Adrenal gland (tissue), 9 donors: ENCODE measurements at regions not wholly inside any gene's neighbourhood (a gene's known extent, or its start where the extent isn't known, plus 50 kb on each side); places are given as distances from the start of the nearest gene placed in this dataset.

Experiments used
- DNase-seq, 7 donors: peaks; one replicate each; pipeline ENCODE4 v3.0.0-alpha.2; 2019 to 2020
- H3K27ac ChIP-seq, 5 donors: fragments of 200-600 bp; sonication (generic) in 4 of 5; 1 replicate in 3 of 5; 2 replicates in 2 of 5; pipeline versions ENCODE4 v1.5.1 to v1.8.0; 2016 to 2020; ENCODE audit warnings: mild to moderate bottlenecking in 1 of 5
- H3K27me3 ChIP-seq: fragments of 200-600 bp; 2 replicates; pipeline ENCODE4 v1.8.0; 2021
- H3K36me3 ChIP-seq, 2 donors: fragments of 200-600 bp; replicated peaks in 1 of 2; 1 replicate in 1 of 2; 2 replicates in 1 of 2; pipeline versions ENCODE4 v1.5.1 to v1.8.0; 2018 to 2022
- H3K4me1 ChIP-seq, 2 donors: fragments of 200-600 bp; replicated peaks in 1 of 2; 1 replicate in 1 of 2; 2 replicates in 1 of 2; pipeline versions ENCODE4 v1.5.1 to v1.8.0; 2018 to 2021
- H3K4me3 ChIP-seq, 4 donors: fragments of 200-600 bp; sonication (generic) in 3 of 4; one replicate each; pipeline ENCODE4 v1.5.1; 2016 to 2018
- H3K9me3 ChIP-seq, 3 donors: fragments of 200-600 bp; sonication (generic) in 1 of 3; replicated peaks in 1 of 3; 1 replicate in 2 of 3; 2 replicates in 1 of 3; pipeline versions ENCODE4 v1.5.1 to v1.8.0; 2016 to 2021
- POLR2A ChIP-seq, 2 donors: fragments of 450-650 bp; IDR thresholded peaks; one replicate each; pipeline ENCODE4 v1.6.1; 2017; ENCODE audit warnings: antibody characterized with exemption in 2 of 2, mild to moderate bottlenecking in 2 of 2, moderate library complexity in 1 of 2
- WGBS, 4 donors: extraction: QIAGEN DNeasy Blood & Tissue Kit in 2 of 4; methylation state at CpG; one replicate each; pipeline versions ENCODE4 v1.1.5 to v1.1.7; 2013 to 2017; 5-methylcytosine and 5-hydroxymethylcytosine counted together
- intact Hi-C, 2 donors: fragments of 100-400 bp; cut with DNase I; formaldehyde crosslinking; loops; one replicate each; pipeline versions ENCODE4 v1.14.1 to v1.15.0; 2022 to 2023
- TF ChIP-seq, protein P1 (sequence below), 6 experiments: fragments of 450-650 bp in 4 of 6; fragments of 200-600 bp in 2 of 6; sonication (generic) in 1 of 6; IDR thresholded peaks; 1 replicate in 5 of 6; 2 replicates in 1 of 6; pipeline versions ENCODE4 v1.5.1 to v1.8.0; 2016 to 2021; ENCODE audit warnings: antibody characterized with exemption in 6 of 6, mild to moderate bottlenecking in 2 of 6, moderate library complexity in 1 of 6
- donor health status: healthy with polysubstance abuse.
- donor health status: Bipolar disorder and iron deficiency.
- donor health status: DM: yes; HTN: yes; CAD: no.
- donor health status: DM: no; HTN: no; CAD: no.
- donor health status: DM: no; HTN: no; CAD: no.

DNA sequence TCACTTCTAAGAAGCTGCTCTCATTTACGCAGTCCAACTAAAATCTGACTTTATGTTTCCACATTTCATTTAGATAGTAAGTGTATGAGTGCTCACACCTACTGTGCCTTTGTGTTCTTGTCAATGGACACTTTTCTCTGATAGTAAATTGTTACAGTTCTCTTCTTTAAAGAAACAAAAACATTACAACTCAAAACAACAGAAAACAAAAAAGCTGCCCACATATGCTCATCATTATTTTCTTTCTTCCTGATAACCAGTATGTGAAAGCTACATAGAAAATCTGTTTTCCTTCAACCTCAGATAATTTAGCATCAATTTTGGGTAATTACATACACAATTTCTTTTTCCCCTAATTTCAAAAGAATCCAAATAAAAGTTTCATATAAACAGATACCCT is 1247.8 kb upstream of the NXPH2 start:
- Histone ChIP-seq H3K27me3 (no peaks in the 10 kb centered on the region), H3K4me1 (no peaks in the 10 kb centered on the region), H3K36me3 (no peaks in the 10 kb centered on the region), H3K4me3 (no peak overlapping the region), H3K27ac (no peak overlapping the region), H3K9me3 (no peaks in the 10 kb centered on the region)
- no peak for DNase-seq
- TF ChIP-seq, protein P1, sequence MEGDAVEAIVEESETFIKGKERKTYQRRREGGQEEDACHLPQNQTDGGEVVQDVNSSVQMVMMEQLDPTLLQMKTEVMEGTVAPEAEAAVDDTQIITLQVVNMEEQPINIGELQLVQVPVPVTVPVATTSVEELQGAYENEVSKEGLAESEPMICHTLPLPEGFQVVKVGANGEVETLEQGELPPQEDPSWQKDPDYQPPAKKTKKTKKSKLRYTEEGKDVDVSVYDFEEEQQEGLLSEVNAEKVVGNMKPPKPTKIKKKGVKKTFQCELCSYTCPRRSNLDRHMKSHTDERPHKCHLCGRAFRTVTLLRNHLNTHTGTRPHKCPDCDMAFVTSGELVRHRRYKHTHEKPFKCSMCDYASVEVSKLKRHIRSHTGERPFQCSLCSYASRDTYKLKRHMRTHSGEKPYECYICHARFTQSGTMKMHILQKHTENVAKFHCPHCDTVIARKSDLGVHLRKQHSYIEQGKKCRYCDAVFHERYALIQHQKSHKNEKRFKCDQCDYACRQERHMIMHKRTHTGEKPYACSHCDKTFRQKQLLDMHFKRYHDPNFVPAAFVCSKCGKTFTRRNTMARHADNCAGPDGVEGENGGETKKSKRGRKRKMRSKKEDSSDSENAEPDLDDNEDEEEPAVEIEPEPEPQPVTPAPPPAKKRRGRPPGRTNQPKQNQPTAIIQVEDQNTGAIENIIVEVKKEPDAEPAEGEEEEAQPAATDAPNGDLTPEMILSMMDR (IDR thresholded peaks at IDR 0.05), result no peak
- TF ChIP-seq POLR2A (IDR thresholded peaks at IDR 0.05), result no peak
- 85 to 93% (median 87%) methylated on average over 1 of the region's 1 CpG for WGBS, 4 donors
- intact Hi-C loops, result no loop called here

- no peak for TF ChIP-seq POLR2A (IDR thresholded peaks at IDR 0.05)
- TF ChIP-seq, protein P1 (IDR thresholded peaks at IDR 0.05), result no peak
- intact Hi-C loops, result no loop called here
- no peaks in the 10 kb centered on the region for H3K4me1 ChIP-seq
- H3K27me3 ChIP-seq, result no peaks in the 10 kb centered on the region
- no peaks in the 10 kb centered on the region for H3K36me3 ChIP-seq
- H3K27ac ChIP-seq, result no peak overlapping the region
- no peak for DNase-seq
- WGBS, 4 donors, result 86 to 91% (median 89%) methylated on average over 7 of the region's 7 CpGs
- H3K4me3 ChIP-seq, result no peak overlapping the region
- H3K9me3 ChIP-seq, result no peaks in the 10 kb centered on the region
Observed at GRCh38 chr2:140027320-140027719, 1247.1 kb upstream of the NXPH2 start.

DNA sequence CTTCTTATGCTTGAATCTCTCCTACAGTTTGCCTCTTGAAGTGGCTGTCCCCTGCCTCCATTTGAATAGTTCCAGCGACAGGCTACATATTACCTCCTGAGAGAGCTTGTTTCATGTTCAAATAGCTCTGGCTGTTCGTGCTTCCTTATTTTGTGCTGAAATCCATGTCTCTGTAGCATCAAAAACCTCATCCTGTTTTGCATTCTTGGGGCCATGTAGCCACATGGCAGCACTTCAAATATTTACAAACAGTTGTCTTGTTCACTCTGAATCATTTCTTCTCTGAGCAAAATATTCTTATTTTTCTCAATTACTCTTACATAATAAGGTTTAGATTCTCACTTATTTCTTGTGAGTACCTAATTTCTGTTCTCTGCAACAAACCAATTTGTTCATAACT is 1243.1 kb upstream of the NXPH2 start:
- no peak overlapping the region for H3K27ac ChIP-seq
- no peaks in the 10 kb centered on the region for H3K4me1 ChIP-seq
- no peak for DNase-seq
- no peaks in the 10 kb centered on the region for H3K27me3 ChIP-seq
- TF ChIP-seq, protein P1 (IDR thresholded peaks at IDR 0.05), result no peak
- TF ChIP-seq POLR2A (IDR thresholded peaks at IDR 0.05), result no peak
- no peaks in the 10 kb centered on the region for H3K36me3 ChIP-seq
- 45 to 61% (median 54%) methylated on average over 2 of the region's 2 CpGs for WGBS, 4 donors
- H3K9me3 ChIP-seq, result no peaks in the 10 kb centered on the region
- intact Hi-C loops, result no loop called here
- no peak overlapping the region for H3K4me3 ChIP-seq

GRCh38 chr2:140018541-140018940 is 1238.4 kb upstream of the NXPH2 start:
- TF ChIP-seq, protein P1 (IDR thresholded peaks at IDR 0.05), result no peak
- TF ChIP-seq POLR2A (IDR thresholded peaks at IDR 0.05), result no peak
- no peak for DNase-seq
- Histone ChIP-seq H3K9me3 (no peaks in the 10 kb centered on the region), H3K4me3 (no peak overlapping the region), H3K27me3 (no peaks in the 10 kb centered on the region), H3K4me1 (no peaks in the 10 kb centered on the region), H3K36me3 (no peaks in the 10 kb centered on the region), H3K27ac (no peak overlapping the region)
- intact Hi-C loops, result no loop called here
- WGBS, 4 donors, result 47 to 63% (median 54%) methylated on average over 2 of the region's 2 CpGs
